NCI-H128 (cell line): ENCODE measurements at regions not wholly inside any gene's neighbourhood (a gene's known extent, or its start where the extent isn't known, plus 50 kb on each side); places are given as distances from the start of the nearest gene placed in this dataset.
"Not testable (repeated sequence)": the region's sequence is repeated elsewhere in the genome, so short reads cannot be mapped to it uniquely, and the experiment has no call there.

Experiments used
- DNase-seq: peaks from one replicate; lab custom pipeline; 2025; ENCODE audit not compliant: unreplicated experiment; lab: John Stamatoyannopoulos, UW

DNA sequence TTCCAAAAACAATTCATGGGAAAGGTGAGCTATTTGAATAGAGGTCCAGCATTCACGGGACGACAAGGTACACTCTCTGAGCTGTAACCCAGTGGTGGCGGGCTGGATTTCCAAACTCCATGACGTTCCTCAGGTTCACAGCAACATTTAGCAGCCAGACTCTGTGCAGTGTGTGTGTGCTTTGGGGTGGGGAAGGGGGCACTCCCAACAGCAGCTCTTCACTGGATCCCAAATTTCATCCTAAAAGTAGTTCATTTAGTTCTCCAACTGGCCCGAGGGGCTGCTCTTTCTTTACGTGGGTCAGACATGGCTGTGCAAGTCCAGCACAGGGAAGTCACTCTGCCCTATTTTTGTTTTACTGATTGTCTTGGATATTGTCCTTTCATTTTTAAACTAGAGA lies 98.0 kb upstream of the IRX2 start:
- DNase-seq = no peak

DNA sequence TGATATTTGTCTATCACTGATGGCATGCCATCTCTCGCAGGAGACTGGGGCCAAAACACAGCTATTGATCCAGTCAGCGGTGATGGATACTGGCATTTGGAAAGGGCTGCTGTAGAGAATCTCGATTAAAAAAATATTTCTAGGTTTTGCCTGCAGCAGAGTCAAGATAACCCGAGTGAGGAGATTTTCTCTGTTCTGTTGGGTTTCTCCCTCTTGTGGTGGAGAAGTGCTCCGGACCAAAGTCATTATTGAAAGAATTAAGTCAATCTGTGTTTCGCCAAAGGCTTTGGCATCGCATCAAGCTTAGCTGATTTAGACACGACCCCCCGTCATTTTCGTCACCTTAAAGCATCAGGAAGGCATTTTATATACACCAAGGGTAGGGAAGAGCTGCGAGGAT lies 97.1 kb upstream of the IRX2 start:
- DNase-seq = no peak

DNA sequence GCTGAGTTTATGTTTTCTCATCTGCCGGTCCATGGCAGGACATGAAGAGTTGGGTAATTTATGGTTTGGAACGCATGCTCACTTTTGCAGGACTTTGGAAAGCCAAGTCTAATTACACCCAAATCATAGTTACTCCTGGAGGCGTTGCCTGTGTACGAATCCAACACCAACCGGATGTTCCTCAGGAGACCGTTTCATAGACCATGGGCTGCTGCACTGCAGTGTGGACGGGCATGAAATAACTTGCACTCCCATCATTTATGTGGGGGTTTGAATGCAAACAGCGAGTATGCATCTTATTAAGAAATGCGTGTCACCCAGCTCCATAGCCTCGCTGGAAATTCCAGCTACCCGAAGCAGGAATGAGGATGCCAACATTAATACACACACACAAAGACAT lies 96.1 kb upstream of the IRX2 start:
- no peak for DNase-seq

DNA sequence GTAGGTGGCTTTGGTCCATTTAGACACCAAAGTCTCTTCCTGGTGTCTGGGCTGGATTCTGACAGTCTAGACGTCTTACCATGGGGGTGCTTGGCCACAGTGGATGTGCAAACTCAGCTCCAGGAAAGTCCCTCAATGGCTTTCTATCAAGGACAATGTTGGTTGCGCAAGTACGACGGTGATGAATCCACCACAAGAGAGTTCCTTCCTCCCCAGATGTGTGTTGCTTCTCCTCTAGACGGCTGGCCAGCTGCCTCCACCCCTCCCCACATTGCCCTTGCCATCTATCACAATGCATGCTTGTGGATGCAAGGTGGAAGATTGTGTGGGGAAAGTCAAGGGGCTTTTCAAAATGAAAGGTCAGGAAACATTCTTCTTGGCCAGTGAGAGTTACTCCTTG lies 89.7 kb upstream of the IRX2 start:
- DNase-seq = no peak

DNA sequence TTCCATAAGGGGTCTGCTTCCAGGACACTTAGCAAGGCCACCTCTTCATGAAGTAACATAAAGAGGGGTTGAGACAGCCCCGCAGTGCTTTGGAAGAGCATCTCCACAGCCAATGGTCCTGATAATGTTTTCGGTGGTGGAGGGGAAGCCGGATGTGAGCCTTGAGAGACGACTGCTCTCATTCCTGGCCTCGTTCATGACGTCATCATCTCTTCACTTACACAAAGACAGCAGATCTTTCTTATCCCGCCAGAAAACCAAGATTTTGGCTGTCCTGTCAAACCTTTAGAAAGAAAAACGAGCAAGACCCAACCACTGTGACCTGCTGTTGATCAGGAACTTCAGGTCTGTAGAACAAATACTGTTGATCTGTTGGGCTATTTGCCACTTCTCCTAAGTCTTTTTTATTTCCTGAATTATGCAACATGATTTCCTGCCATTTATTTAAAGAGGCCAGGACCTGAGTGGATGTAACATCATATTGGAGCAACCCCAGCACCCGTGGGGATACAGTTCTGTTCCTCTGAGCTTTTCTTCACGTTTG lies 89.0 kb upstream of the IRX2 start:
- no peak for DNase-seq

DNA sequence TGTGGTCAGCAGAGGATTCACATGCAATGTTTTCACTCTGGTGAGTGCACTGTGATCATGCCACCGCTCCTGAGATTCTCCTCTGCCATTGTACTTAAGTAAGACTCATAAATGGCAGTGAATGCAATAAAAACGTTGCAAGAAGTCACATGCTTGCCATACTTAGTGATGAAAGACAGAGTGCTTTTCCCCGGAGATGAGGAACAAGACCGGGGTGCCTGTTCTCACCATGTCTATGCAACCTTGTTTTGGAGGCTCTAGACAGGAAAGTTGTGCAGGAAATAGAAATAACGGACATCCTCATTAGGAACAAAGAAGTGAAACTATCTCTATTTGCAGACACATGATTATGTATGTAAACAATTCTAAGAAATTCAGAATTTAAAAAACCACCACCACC lies 84.7 kb upstream of the IRX2 start:
- no peak for DNase-seq

GRCh38 chr5:2833556-2833955 lies 82.1 kb upstream of the IRX2 start:
- no peak for DNase-seq

DNA sequence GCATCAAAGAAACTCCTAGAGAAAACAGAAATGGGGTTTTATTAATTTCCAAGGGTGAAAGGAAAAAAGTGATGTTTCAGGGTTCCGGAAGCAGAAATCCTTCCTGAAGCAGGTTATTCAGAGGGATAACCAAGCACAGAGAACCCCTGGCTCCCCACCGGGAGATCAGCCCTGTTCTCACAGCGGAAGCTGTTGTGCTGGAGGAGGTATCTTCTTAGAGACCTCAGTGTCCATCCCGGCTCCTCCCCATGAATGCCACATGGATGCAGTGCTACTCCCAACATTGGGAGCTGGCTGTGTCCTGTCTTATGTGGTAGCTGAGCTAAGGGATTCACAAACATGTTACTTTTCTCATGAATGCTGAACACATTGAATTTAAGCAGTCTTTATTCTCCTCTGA lies 80.9 kb upstream of the IRX2 start:
- no peak for DNase-seq

DNA sequence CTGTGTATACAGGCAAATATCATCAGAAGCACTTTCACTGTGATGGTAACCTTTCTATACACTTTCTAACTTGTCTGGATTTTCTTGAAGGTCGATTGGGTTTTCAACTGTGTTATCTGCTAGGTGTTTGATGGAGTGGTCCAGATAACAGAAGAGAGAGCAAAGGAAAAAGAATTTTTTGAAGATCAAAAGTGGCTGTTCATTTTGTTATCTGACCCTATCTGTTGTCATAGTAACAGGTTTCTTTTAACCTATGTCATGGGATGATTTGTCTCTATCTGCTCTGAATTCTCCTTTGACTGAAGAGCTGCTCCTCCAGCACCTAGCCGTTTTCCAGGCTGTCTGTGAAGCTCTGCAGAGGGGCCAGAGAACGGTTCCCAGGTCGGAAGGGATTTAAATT lies 77.8 kb upstream of the IRX2 start:
- no peak for DNase-seq

GRCh38 chr5:2818936-2819335 lies 67.5 kb upstream of the IRX2 start:
- DNase-seq = no peak

DNA sequence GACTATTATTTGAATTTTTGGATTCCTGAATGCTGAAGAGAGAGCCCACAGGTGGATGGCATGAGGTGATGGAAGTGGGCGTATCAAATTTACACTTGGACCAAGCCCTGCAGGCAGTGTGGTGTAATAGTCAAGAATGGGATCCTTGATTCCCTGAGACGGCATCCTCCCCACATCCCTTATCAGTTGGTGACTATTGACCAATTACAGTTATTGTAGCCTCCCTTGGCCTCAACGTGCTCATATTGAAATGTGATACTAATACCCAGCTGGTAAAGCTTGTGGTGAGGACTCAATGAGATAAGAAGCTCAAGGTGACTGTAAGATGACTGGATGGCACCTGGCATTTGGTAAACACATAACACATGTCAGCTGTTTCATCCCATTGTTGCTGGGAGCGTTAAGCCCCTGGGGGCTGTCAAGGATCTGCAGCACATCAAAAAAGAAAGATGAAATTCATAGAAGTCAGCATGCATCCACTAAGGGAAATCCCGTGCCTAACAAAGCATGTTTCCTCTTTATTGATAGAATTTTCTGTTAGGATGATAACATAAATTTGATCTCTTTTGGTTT lies 65.6 kb upstream of the IRX2 start:
- DNase-seq = peak; percentile 71

GRCh38 chr5:2813678-2814077 lies 62.2 kb upstream of the IRX2 start:
- no peak for DNase-seq

DNA sequence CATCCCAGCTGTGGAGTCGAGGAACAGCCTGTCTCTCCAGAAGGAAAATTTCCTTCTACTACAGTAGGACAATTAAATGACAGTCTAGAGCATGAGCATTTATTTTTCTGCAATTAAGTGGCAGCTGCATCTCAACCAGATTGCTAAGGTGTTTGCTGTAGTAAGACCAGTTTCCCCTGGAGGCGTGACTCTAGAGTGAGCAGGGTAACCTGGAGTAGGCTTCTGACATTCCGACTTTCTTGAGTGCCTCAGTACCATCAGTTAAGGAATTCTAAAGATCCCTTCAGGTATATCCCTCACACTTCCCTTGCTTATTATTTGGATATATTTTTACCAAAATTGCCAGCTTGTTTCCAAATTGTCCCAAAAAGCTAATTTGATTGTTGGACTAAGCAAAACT lies 59.2 kb upstream of the IRX2 start:
- no peak for DNase-seq

GRCh38 chr5:2807244-2807643 lies 55.8 kb upstream of the IRX2 start:
- DNase-seq = not testable (repeated sequence)

DNA sequence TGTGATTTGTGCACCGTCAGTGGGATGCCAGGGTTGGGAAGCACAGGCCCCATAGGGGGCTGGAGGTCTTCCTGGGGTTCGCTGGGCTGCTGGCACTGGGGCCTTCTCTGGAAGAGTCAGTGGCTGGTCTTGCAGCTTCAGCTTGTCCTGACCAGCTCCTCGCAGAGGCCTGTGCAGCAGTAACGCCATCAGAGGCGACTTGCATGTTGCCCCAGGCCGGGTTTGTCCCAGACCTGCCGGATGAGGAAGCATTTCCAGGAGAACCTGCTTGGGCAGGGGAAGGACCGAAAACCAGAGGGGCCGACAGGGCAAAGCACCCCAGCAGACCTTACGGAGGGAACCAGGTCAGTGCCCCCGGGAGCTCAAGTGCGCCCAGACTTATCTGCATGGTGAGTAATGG lies 54.7 kb upstream of the IRX2 start:
- DNase-seq = no peak

- DNase-seq = no peak
Observed at GRCh38 chr5:2805080-2805479, 53.6 kb upstream of the IRX2 start.

DNA sequence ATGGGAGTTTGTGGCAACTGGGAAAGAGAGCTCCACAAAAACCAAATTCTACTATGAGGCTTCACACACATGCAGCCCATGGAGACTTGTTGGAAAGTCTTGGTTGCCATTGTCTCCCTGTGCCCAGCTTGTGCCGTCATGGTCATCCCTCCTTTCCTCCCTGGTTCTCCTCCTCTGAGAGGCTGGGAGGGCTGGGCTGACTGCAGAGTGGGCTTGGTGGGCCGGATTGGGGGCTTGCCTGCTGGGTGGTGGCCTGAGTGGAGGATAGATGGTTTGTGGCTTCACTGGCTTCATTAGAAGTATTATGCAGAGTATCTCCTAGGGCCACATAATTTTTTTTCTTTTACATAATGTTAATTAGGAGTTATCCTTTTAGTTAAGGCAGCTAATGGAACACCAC lies 52.3 kb upstream of the IRX2 start:
- no peak for DNase-seq

- DNase-seq = no peak
Observed at GRCh38 chr5:2802693-2803365, 51.4 kb upstream of the IRX2 start.

- DNase-seq = no peak
Observed at GRCh38 chr5:2801577-2802525, 50.4 kb upstream of the IRX2 start.
